GM19452 (cell line): ENCODE measurements at regions not wholly inside any gene's neighbourhood (a gene's known extent, or its start where the extent isn't known, plus 50 kb on each side); places are given as distances from the start of the nearest gene placed in this dataset.
"Not testable (repeated sequence)": the region's sequence is repeated elsewhere in the genome, so short reads cannot be mapped to it uniquely, and the experiment has no call there.

Source experiments
- ATAC-seq: cut with Tn5 transposase; IDR thresholded peaks from one replicate; pipeline ENCODE4 v1.9.1; 2021; ENCODE audit not compliant: unreplicated experiment

DNA sequence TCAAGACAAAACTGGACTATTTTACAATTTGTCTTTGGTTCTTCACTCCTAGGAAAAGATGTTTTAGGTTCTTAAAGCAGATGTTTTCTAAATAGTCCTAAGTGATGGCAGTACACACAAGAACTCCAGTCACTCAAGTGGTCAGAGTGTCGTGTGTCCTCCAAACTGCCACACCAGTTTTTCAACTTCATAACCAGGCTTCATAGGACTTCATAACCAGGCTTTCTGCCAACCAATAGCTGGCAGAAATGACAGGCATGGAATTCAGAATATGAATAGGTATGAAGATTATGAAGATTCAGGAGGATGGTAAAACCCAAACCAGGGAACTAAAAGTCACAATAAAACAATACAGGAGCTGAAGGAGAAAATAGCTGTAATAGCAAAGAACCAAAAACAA is 721.2 kb upstream of the SEMA3D start:
- no peak for ATAC-seq

DNA sequence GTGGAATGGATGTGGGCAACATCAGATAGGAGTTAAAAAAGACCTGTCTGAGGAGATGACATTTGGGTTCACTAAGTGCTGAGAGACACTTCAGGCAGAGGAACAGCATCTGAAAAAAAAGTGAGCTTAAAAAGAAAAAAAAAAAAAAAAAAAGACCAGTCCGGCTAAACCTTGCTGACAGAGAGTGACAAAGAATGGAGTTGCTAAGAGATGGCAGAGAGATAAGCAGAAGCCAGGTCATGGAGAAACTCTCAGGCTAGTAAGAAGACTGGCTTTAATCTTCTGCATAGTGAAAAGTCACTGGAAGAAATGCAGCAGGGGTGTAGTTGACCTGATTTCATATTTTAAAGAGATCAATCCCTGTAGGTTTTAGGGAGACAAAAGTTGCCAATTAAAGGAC is 711.1 kb upstream of the SEMA3D start:
- no peak for ATAC-seq

DNA sequence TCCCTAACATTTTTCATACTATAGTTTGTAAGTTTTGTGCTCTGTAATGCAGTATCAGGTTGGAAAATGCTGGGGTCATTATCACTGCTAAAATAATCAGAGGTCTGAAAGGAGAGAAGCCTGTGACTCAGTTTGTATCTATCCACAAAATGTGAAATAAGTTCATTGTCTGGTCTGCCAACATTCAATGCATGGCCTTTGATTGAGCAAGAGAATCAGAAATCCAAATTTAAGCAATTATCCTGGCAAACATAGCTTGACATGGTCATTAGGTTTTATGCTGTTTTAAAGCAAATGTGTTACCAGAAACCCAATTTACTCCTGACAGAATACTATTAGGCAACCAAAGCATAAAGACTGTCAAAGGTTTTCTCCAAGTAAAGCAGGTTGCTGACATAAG is 709.7 kb upstream of the SEMA3D start:
- no peak for ATAC-seq

DNA sequence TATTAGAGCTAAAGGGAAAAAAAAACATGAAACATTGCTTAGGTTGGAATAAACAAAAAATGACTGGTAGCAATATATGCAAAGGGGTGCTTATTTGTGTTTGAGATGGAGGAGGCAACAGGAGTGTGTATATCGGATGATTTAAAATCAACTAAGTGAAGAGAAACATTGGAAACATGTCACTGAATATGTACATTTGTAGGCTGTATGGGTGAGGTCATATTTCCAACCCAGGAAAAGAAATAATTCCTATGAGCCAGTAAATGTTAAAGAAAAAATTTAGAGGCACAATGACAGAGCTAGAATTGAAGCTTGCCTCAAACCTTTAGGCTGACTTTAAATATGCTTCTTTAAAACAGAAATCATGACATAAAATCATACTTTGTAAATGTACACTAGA is 709.0 kb upstream of the SEMA3D start:
- ATAC-seq: no peak

DNA sequence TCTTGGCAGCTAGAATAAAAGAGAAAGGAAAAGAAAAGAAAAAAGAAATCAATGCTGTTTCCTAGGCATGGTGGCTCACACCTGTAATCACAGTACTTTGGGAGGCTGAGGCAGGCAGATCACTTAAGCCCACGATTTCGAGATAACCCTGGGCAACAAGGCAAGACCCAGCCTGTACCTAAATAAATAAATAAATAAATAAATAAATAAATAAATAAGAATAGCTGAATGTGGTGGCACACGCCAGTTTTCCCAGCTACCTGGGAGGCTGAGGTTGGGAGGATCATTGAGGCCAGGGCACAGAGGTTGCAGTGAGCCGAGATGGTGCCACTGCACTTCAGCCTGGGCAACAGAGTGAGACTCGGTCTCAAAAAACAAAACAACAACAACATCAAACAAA is 705.0 kb upstream of the SEMA3D start:
- not testable (repeated sequence) for ATAC-seq

DNA sequence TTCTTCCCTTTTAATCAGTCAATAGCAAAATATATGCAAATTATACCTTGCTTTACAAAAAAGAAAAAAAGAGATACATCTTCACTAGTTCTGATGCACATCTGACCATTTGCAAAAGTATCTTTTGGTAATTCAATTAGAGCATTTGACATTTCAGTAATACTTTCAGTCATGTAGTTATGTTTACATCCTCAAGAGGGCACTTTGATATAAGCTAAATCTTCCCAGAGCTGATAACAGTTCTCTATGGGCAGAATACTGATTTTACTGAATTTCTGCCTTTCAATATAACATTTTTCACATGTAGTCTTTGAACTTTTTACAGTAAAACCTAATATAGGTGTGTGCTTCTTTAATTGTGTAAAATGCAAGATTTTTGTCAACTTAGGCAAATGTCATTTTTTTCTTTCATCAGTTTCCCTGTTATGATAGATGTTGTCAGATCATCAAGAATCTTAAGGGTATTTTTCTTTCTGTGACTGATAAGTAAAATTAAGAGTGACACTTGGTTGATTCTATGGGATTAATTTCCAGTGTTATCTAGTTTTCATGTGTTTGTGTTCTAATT is 703.5 kb upstream of the SEMA3D start:
- ATAC-seq: peak; percentile 67

DNA sequence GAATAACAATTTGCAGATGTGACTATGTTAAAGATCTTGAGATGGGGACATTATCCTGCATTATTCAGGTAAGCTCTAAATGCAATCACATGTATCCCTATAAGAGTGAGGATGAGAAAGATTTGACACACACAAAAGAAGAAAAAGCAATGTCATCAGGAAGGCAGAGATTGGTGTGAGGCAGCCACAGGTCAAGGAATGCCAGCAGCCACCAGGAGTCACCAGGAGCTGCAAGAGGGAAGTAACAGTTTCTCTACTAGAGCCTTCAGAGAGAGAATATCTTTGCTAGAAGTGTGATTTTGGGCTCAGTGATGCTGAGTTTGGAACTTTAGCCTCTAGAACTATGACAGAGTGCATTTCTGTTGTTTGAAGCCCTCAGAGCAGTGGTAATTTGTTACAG is 700.3 kb upstream of the SEMA3D start:
- no peak for ATAC-seq

DNA sequence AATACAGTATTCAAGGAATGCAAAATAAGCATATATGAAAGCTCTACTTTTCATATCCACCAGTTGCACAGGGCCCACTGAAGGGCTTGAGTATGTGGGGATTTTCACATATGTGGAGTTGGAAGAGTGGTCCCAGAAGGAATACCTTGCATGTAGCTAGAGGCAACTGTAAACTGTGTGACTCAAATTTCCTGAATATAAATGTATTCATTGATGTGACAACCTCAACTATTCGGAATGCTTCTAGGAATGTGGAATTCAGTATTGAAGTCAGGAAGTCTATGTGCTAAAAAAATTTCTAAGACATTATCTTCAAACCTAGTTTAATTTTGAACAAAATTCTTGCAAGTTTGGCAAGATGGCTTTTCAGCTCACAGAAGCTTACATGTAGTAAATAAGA is 695.5 kb upstream of the SEMA3D start:
- ATAC-seq: no peak

DNA sequence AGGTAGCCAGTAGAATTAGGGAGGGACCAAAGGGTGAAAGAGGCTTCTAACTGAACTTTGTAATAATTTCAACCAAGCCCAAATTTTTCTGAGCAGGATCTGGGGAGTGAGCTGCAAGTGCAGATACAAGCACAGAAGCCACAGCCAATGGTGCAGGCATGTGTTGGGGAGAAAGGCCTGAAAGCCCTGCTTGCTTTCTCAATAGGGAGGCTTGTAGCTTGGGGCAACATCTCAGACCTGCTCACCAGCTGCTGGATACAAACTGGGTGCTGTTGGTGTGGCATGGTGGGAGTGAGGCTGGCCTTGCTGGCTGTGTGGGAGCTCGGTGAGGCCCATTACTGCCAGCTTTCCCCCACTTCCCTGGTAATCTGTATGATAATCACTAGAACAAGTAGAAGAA is 688.5 kb upstream of the SEMA3D start:
- ATAC-seq: no peak

DNA sequence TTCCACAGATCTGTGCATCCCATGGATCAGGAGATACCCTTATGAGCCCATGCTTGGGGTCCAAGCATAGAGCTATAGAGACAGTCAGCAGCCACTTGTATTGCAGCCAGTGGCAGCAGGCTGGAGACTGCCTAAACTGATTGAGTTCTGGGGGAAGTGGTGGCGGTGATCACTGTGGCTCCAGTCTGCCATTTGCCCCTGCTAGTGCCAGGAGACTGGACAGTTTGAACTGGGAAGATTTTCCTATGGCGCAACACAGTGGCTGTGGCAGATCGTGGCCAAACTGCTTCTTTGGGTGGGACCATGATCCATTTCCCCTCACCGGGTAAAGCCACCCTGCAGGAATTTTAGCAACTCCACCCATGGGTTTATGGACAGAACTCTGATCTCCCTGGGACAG is 679.7 kb upstream of the SEMA3D start:
- no peak for ATAC-seq

DNA sequence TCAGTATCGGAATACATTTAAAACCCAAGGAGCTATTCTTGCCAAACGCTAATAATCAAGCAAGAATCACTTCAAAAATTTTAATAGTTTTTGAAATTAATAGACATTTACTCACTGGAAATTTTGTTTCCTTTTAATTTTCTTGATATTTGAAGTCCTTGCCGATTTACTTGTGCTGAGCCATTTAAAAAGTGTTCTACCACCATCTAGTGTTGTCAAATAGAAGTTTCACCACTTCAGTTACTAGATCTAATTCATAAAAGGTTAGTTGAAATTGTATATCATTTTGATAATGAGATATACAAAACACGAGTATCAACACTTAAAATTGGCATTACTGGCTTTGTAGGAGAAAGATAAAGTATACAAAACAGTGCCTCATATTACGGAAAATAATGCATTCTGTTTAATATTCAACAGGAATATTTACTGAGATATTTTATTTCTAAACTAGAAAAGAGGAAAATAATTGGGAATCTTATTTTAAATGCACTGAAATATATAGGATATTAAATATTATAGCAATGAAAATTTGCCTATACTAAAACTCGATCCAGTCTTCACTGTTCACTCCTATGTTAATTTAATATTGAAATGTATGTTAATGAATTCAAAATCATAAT is 664.8 kb upstream of the SEMA3D start:
- ATAC-seq: no peak

DNA sequence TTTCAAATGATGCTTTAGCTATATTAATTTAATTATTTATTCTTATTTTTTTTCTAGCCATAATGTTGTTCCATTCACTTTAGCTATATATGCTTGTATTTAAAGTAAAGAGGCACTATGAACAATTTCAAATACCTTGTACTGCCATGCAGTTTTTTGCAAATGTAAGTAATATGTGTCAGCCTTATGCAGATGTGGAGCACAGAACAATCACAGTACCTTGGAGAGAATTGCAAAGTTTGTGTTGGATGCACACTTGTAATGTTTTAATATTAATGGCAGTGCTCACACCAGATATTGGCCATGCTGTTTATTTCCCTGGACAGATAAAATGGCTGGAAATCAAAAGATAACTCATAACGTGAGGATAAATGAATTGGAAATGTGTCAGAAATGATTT is 663.5 kb upstream of the SEMA3D start:
- ATAC-seq: no peak

DNA sequence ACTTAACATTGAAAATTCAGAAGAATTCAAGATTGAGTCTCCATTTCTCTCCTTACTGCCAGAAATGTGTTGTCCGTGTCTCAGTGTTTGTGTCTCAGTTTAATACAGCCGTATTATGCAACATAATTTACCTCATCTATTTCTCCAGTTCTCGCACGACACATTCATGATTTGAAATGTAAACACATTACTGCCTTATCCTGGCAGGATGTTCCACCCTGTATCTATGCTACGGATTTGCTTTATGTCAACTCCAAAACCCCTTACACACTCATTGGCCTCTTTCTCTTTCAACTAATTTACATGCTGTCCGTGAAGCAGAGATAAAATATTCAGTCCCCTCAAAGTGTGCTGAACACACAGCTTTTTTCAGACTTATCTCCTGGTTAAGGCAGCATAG is 653.7 kb upstream of the SEMA3D start:
- no peak for ATAC-seq

DNA sequence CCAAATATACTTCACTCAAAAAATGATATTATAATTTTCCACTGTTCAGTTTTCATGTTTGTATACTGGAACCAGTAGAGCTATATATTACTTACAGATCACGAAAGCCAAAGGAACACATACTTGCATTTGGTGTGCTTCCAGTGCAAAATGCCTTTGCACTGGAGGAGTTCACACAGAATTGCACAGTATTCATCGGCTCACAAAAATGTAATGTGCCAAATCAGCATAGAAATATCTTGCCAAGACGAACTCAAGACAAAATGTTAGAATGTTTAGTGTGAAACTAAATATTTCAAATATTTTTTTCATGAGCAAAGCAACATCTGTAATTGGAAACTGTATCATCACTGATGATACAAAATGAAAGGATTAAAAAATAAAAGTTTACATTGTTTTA is 646.2 kb upstream of the SEMA3D start:
- no peak for ATAC-seq

DNA sequence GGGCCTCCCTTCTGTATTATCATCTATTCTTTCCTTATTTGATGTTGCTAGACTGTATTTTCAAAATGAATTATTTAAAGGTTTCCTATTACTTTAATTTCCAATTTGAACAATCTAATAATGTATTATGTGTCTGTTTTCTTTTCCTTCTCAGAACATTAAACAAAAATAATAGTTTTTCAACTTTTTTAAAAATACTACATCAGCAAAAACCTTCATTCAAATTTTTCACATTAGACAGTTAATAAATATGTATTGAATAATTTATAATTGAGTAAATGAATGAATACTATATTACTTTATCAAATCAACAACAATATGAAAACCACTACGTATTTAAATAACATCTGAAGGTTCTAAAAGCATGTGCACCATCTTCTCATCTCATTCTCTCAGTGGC is 644.1 kb upstream of the SEMA3D start:
- ATAC-seq: no peak

DNA sequence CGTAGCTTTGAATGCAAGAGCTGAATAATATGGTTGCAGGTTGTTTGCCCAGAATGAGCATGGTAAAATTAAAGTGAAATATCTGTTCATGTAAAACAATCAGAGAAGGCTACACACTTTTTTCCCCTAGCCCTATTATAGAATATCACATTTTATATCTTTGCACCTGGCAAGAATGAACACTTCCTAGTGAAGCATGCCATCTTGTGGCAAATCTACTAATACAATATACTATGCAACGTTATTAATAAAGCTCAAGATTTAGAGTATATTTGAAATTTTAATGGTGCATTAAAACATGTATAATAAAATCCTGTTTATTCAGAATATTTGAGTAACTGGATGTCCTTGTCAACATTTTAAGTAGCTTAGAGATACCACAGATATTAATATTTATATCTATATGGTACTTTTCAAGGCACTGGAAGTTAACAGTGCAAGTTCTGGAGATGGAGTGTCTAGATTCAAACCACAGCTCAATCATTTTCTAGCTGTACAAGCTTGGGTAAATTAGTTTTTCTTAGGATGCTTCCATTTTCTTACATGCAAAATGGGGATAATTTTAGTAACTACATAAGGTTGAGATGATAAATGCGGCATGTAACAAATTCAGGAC is 643.1 kb upstream of the SEMA3D start:
- ATAC-seq: no peak

DNA sequence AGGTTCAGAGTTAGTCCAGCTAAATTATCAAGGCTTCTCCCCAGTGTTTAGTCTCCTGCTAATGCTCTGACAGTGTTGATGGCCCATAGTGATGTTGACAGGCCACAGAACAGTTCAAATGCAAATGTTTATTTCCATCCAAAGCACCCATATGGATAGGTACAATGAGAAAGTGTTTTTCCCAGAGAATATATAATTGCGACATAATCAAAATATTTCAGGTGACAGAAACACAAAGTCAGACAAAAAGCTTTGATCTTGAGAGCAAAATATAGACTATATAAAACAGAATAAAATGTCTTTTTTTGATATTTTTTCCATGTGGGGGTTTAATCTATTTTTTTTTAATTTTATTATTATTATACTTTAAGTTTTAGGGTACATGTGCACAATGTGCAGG is 642.3 kb upstream of the SEMA3D start:
- no peak for ATAC-seq

DNA sequence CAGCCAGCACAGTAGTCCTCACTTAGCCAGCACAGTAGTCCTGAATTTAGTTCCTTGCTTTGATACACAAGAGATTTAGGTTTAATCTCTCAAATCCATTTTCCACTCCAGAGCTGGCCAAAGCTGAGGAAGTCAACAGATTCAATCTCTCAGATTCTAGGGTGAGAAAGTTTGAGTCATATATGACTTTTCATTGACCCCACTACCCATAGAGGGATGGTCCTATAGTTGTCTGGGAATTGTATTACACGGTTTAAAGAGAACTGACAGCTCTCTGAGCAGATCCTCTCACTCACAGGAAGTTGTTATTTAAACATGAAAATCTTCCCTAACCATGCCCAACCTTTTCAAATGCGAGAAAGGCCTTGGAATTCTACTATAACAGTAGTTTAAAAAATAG is 641.8 kb upstream of the SEMA3D start:
- no peak for ATAC-seq

DNA sequence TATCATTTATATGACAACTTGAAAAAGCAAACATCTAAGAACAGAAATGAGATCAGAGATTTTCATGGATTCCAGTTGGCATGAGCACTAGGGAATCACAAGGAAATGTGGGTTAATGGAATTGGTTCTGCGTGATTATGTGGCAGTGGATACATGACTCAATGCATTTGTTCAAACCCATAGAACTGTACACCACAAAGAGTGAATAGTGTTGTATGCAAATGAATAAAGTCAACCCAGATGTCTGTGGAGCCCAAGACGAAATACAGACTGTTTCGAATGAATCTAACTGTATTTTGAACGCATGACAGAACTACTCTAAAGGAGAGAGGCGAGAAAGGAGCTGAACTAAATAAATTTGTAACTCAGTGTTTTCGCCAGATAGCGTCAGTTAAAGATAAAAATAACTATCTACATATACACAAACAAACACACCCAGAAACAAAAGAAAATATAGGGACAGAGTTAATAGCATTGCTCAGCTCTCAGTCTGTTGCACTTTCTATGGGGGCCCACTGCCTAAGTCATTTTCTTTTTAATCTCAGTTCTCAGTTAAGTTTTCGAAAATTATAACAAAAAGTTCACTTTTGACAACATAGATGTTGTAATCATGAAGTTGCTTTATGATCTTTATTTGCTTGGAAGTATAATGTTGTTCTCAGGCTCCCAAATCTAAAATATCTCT is 636.7 kb upstream of the SEMA3D start:
- no peak for ATAC-seq

DNA sequence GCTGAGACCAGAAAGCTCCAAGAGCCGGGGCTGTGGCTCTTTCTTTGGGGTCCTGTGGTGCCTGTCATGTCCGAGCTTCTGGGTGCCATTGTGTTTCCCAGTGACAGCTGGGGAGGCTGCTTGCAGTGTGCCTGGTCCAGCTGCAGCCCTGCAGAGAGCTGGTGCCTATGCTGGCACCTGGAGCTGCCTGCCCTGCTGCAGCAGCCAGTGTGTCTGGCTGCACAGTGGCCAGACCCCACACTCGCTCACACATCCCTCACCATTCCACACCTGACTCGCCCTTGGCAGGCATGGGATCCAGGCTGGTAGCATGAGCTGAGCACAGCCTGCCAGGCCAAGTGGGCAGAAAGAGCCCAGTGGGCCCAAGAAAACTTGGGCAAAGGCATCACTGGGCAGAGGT is 635.1 kb upstream of the SEMA3D start:
- ATAC-seq: no peak

DNA sequence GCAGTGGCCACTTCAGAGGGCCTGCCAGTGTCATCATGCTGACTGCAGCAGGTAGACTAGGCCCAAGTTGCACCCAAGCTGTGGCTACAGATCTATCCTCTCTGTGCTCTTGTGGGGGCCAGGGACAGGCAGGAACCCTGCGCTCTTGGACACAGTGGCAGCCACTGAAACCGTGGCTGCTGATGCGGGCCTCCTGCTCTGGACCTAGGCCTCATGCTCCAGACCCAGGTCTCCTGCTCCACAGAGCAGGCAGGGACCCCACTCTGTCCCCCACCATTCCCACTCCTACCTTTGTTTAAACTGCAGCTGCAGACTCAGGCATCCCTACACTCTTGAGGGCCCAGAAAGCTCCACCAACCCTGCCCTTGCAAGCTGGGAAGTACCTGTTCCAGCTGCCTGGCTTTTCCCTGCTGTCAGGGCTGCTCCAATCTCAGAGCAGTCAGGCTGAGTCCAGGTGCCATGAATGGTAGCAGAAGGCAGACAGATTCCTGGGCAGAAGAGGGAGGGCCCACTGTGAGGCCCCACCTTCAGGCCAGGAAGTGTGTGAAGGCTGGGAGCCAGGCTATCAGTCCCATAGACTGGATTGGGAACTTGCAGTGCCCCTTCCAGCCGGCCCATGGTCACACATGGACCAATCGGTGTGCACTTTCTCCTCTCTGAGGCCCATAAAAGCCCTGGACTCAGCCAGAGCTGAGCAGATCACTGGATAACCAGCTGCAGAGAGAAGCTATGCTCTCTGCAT is 634.0 kb upstream of the SEMA3D start:
- no peak for ATAC-seq

DNA sequence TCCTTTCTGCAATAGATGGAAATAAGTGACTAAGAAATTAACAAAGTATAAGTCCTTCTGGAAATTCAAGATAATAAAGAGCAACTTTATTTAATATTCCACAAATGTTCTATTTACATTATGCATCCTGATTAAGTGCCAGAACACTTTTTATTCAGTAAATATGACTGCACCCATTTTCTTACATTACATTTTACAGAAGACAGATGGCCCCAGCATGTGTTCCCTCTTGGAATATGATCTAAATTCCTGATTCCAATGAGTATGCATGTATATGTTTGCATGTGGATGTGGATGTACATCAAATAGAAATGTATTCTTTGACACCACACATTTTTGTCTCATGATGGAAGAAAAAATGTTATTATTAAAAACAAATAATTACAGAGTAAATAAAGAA is 628.7 kb upstream of the SEMA3D start:
- ATAC-seq: no peak
